ENCODE measurements at regions not wholly inside any gene's neighbourhood (a gene's known extent, or its start where the extent isn't known, plus 50 kb on each side); places are given as distances from the start of the nearest gene placed in this dataset.

DNA sequence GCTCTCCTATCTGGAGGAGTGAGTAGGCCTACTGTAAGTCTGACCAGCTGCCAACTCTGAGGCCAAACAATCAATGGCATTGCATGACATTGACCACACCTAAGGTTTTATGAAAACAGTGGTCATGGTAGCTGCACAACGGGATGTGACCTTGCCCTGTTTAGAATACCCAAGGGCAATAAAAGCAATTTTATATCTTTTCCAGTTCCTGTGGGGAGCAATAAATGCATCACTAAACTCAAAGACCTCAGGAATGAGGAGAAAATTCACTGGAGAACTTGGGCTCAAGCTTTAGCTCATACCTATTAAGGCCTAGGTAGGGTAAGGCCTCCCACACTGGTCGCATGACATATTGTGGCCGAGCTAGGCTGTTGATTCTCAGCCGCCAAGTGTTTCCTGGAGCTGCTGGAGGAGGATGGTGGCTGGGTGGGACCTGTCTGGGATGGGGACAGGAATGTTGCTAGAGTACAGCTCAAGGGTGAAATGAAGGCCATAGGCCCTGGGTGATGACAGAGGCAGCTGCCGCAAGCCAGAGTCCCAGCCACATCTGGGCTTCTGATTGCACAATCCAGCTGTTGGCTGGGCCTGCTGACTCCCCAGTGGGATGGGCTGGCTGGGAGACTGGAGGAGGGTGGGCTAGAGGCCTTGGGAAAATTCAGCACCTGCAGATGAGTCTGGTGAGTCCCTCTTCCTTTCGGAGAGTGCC lies 313.7 kb downstream of the CYP26B1 start:
- TF ChIP-seq, protein P1, sequence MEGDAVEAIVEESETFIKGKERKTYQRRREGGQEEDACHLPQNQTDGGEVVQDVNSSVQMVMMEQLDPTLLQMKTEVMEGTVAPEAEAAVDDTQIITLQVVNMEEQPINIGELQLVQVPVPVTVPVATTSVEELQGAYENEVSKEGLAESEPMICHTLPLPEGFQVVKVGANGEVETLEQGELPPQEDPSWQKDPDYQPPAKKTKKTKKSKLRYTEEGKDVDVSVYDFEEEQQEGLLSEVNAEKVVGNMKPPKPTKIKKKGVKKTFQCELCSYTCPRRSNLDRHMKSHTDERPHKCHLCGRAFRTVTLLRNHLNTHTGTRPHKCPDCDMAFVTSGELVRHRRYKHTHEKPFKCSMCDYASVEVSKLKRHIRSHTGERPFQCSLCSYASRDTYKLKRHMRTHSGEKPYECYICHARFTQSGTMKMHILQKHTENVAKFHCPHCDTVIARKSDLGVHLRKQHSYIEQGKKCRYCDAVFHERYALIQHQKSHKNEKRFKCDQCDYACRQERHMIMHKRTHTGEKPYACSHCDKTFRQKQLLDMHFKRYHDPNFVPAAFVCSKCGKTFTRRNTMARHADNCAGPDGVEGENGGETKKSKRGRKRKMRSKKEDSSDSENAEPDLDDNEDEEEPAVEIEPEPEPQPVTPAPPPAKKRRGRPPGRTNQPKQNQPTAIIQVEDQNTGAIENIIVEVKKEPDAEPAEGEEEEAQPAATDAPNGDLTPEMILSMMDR (IDR thresholded peaks at IDR 0.05), result no peak
- TF ChIP-seq EP300 (IDR thresholded peaks at IDR 0.05), result no peak

All from stomach (tissue), 4 donors.